ENCODE measurements at regions not wholly inside any gene's neighbourhood (a gene's known extent, or its start where the extent isn't known, plus 50 kb on each side); places are given as distances from the start of the nearest gene placed in this dataset.

- TF ChIP-seq ZNF668 (CRISPR knock-in tag; IDR thresholded peaks at IDR 0.05), result peak; percentile 34; the same call in 1 of the 2 replicates
- no peak for TF ChIP-seq LCOR (CRISPR knock-in tag; IDR thresholded peaks at IDR 0.05)
- TF ChIP-seq SMARCC2 (IDR thresholded peaks at IDR 0.05; ENCODE audit: low read depth), result no peak
- TF ChIP-seq DDX20 (tag; IDR thresholded peaks at IDR 0.05; ENCODE audit: low read depth), result 0 out of 2 replicates have a peak, but pooled peaks have one; percentile 41
- TF ChIP-seq ZNF561 (CRISPR knock-in tag; conservative IDR thresholded peaks at IDR 0.05), result no peak
- TF ChIP-seq ZNF780A (CRISPR knock-in tag; IDR thresholded peaks at IDR 0.05), result no peak
Observed at GRCh38 chr3:152607179-152607578, 227.8 kb upstream of the P2RY1 start (continued).

GRCh38 chr3:152608696-152609594 is 226.0 kb upstream of the P2RY1 start:
- intact Hi-C loops (cut with micrococcal nuclease), result no loop called here
- Histone ChIP-seq H3K4me2 (ENCODE audit: insufficient read depth, low read length) (no peak overlapping the region), H3K79me2 (ENCODE audit: control insufficient read depth, insufficient read depth, low read length) (no peaks in the 10 kb centered on the region), H3K9ac (ENCODE audit: insufficient read depth in 1 of 2, low read depth in 2 of 2, low read length in 2 of 2) (no peak overlapping the region), H3K9me3 (replicated peaks; ENCODE audit: control insufficient read depth, insufficient read depth, low read depth, low read length) (no peaks in the 10 kb centered on the region), H3K36me3 (ENCODE audit: control insufficient read depth, insufficient read depth, low read length) (no peaks in the 10 kb centered on the region), H3K4me3 (no peak overlapping the region), H2AFZ (ENCODE audit: low read depth, low read length) (peak overlapping the region; percentile 67), H3K9me1 (ENCODE audit: control insufficient read depth, insufficient read depth, low read length) (no peaks in the 10 kb centered on the region), H3K27ac (ENCODE audit: extremely low read depth, low read depth, low read length) (no peak overlapping the region), H3K27me3 (ENCODE audit: control insufficient read depth in 2 of 2, insufficient read depth in 2 of 2, low read length in 2 of 2) (no peaks in the 10 kb centered on the region), H3K4me1 (replicated peaks in 1 of 2; ENCODE audit: control insufficient read depth in 2 of 2, insufficient read depth in 2 of 2, low read length in 2 of 2) (peaks cover 0 to 4% of the 10 kb centered on the region in 2 experiments; a peak in 2 of 5 replicates), H4K20me1 (replicated peaks; ENCODE audit: control insufficient read depth, insufficient read depth, low read length) (no peaks in the 10 kb centered on the region)
- no peak for ATAC-seq
- ChIA-PET CTCF (ENCODE audit: low intra/inter-chr PET ratio) (interaction anchor here (0.6 kb wide), 1 partner anchor 375 kb away, joined by 3 read pairs; no protein-coding TSS in a partner anchor), POLR2A (interaction anchor here (0.6 to 1.6 kb wide), 3 partner anchors 11 to 1385 kb away, joined by 3 to 6 read pairs (median 5); no protein-coding TSS in a partner anchor)
- WGBS (ENCODE audit: insufficient coverage, low coverage, missing lambda C conversion rate), result 57% methylated on average over 8 of the region's 8 CpGs
- FAIRE-seq, result no peak
- in situ Hi-C loops (cut with MboI), result no loop called here
- no peak for DNase-seq (ENCODE audit: extremely low read depth in 1 of 4, low spot score in 3 of 4)
- no TSS peak for BruUV-seq (replicated peaks)
- no peak for TF ChIP-seq FOXJ3 (CRISPR knock-in tag; IDR thresholded peaks at IDR 0.05)
- TF ChIP-seq ZNF124 (CRISPR knock-in tag; IDR thresholded peaks at IDR 0.05), result no peak
- no peak for TF ChIP-seq RBM25 (IDR thresholded peaks at IDR 0.05; ENCODE audit: low read depth, low read length, severe bottlenecking)
- TF ChIP-seq KDM5B (IDR thresholded peaks at IDR 0.05; ENCODE audit: insufficient replicate concordance, low read depth, low read length), result no peak
- TF ChIP-seq HDGF (IDR thresholded peaks at IDR 0.05), result no peak
- no peak for TF ChIP-seq CTCFL (IDR thresholded peaks at IDR 0.05; ENCODE audit: borderline replicate concordance, insufficient read depth, low read depth, low read length, poor library complexity, severe bottlenecking)
- TF ChIP-seq ZNF780A (CRISPR knock-in tag; IDR thresholded peaks at IDR 0.05), result no peak
- TF ChIP-seq RBM17 (IDR thresholded peaks at IDR 0.05; ENCODE audit: borderline replicate concordance, low read depth, low read length), result no peak
- no peak for TF ChIP-seq ZBTB33 (CRISPR knock-in tag; IDR thresholded peaks at IDR 0.05)
- TF ChIP-seq POU5F1 (IDR thresholded peaks at IDR 0.05; ENCODE audit: borderline replicate concordance, low read depth, low read length, partially characterized antibody), result no peak
- no peak for TF ChIP-seq ZNF830 (CRISPR knock-in tag; IDR thresholded peaks at IDR 0.05)
- TF ChIP-seq EGR1 (conservative IDR thresholded peaks at IDR 0.05), result no peak

All from K562 (cell line).